ENCODE measurements at regions not wholly inside any gene's neighbourhood (a gene's known extent, or its start where the extent isn't known, plus 50 kb on each side); places are given as distances from the start of the nearest gene placed in this dataset.

DNA sequence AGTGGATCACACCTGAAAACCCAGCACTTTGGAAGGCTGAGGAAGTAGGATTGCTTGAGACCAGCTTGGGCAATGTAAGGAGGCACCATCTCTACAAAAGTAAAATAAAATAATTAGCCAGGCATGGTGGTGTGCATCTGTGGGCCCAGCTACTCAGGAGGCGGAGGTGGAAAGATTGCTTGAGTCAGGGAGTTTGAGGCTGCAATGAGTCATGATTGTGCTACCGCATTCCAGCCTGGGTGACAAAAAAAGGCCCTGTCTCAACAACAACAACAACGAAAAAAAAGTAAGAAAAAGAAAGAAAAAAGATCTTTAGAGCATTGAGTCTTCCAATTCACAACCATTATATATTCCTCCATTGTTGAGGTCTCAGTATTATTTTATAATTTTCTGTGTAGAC, 192.4 kb upstream of the DPH6 start:
- H3K36me3 ChIP-seq (ENCODE audit: insufficient read depth, low read depth, low read length), result no peaks in the 10 kb centered on the region
- H3K27me3 ChIP-seq (ENCODE audit: insufficient read depth, low read length), result no peaks in the 10 kb centered on the region
- H3K9ac ChIP-seq (ENCODE audit: low read depth, low read length), result no peak overlapping the region
- peaks cover 3% of the 10 kb centered on the region; the same call in 1 of the 2 replicates for H3K4me1 ChIP-seq (ENCODE audit: insufficient read depth, low read length)
- no peak overlapping the region for H3K4me3 ChIP-seq (ENCODE audit: low read length)
- no peak overlapping the region for H3K27ac ChIP-seq (ENCODE audit: low read length)
- no peaks in the 10 kb centered on the region for H3K9me3 ChIP-seq (ENCODE audit: insufficient read depth, low read depth, low read length)

DNA sequence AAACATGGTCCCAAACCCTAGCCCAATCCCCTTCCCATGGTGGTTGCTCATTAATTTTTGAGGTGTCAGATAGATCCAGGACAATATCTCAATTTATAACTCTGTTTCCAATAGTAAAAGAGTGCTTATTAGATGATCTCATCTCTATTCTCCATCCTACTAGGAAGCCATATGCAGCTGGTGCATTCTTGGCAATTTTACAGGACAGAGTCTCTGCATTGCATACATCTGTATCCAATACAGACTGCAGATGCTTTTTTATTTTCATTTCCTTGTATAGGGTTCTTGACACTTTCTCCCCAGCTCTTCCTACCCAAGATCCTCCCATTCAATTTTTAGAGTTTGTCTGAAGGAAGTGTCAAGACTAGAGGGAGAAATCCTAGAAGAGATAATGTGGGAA, 194.8 kb upstream of the DPH6 start:
- Histone ChIP-seq H3K4me1 (ENCODE audit: insufficient read depth, low read length) (peaks cover 3% of the 10 kb centered on the region; the same call in 1 of the 2 replicates), H3K27ac (ENCODE audit: low read length) (no peak overlapping the region), H3K36me3 (ENCODE audit: insufficient read depth, low read depth, low read length) (no peaks in the 10 kb centered on the region), H3K4me3 (ENCODE audit: low read length) (no peak overlapping the region), H3K9me3 (ENCODE audit: insufficient read depth, low read depth, low read length) (no peaks in the 10 kb centered on the region), H3K9ac (ENCODE audit: low read depth, low read length) (no peak overlapping the region), H3K27me3 (ENCODE audit: insufficient read depth, low read length) (no peaks in the 10 kb centered on the region)

DNA sequence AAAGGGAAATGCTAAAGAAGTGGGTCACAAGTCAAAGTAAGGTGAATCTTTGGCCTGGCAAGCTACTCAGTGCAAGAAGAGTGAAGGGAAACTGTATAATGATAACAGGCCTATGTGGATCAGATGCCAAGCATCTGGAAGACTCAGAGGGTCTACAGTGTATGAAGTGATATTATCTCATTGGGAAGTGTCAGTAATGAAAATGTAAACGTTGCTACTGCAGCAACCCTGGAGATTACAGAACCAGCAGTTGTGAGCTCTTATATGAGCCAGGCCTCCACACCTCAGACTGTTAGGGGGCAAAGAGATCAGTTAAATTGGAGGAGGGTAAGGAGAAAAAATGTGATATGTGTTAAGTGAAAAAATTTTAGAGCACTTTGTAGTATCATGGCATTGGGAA, 195.4 kb upstream of the DPH6 start:
- no peak overlapping the region for H3K27ac ChIP-seq (ENCODE audit: low read length)
- no peak overlapping the region for H3K4me3 ChIP-seq (ENCODE audit: low read length)

DNA sequence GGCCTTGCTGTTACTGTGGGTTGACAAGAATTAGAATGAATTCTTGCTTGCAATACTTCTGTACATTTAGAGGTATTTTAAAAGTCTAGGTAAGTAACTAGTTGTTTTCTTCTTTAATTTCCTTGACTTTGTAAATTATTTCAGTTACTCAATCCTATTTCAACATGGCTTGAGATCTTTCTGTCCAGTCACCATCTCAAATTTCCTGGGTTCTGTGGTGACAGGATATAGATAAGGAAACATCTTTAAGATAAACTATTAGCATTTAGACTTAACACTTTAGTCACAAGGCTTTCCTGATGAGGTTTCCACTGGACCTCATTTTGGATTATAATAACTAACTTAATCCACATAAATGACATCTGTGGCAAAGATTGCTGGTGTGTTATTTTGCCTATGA, 195.9 kb upstream of the DPH6 start:
- Histone ChIP-seq H3K27ac (ENCODE audit: low read length) (no peak overlapping the region), H3K36me3 (ENCODE audit: insufficient read depth, low read depth, low read length) (no peaks in the 10 kb centered on the region), H3K9ac (ENCODE audit: low read depth, low read length) (no peak overlapping the region), H3K4me1 (ENCODE audit: insufficient read depth, low read length) (peaks cover 7% of the 10 kb centered on the region; the same call in 1 of the 2 replicates), H3K4me3 (ENCODE audit: low read length) (no peak overlapping the region), H3K27me3 (ENCODE audit: insufficient read depth, low read length) (no peaks in the 10 kb centered on the region), H3K9me3 (ENCODE audit: insufficient read depth, low read depth, low read length) (no peaks in the 10 kb centered on the region)

More for the DNA sequence above, 195.4 kb upstream of the DPH6 start:
- Histone ChIP-seq H3K9me3 (ENCODE audit: insufficient read depth, low read depth, low read length) (no peaks in the 10 kb centered on the region), H3K9ac (ENCODE audit: low read depth, low read length) (no peak overlapping the region), H3K36me3 (ENCODE audit: insufficient read depth, low read depth, low read length) (no peaks in the 10 kb centered on the region), H3K27me3 (ENCODE audit: insufficient read depth, low read length) (no peaks in the 10 kb centered on the region), H3K4me1 (ENCODE audit: insufficient read depth, low read length) (peaks cover 6% of the 10 kb centered on the region; the same call in 1 of the 2 replicates)

DNA sequence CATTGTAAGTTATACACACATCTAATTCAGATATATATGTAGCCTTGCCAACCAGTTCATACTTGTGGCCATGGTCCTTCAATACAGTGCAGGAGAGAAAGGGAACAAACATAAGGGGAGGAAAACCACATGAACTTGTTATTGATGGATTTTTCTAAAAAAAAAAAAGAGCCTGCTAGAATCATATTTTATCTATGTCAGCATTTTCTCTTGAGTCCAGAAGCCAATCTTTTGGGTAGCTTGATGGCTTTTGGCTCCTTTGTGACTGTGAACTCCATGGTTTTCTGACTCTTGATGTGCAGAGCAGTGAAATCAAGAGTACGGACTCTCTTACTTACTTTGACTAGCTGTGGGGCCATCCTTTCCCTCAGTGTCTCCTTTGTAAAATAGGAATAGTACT, 197.4 kb upstream of the DPH6 start:
- no peak overlapping the region for H3K9ac ChIP-seq (ENCODE audit: low read depth, low read length)
- no peak overlapping the region for H3K27ac ChIP-seq (ENCODE audit: low read length)
- no peaks in the 10 kb centered on the region for H3K9me3 ChIP-seq (ENCODE audit: insufficient read depth, low read depth, low read length)
- H3K36me3 ChIP-seq (ENCODE audit: insufficient read depth, low read depth, low read length), result no peaks in the 10 kb centered on the region
- no peaks in the 10 kb centered on the region for H3K27me3 ChIP-seq (ENCODE audit: insufficient read depth, low read length)
- H3K4me3 ChIP-seq (ENCODE audit: low read length), result no peak overlapping the region
- peaks cover 5% of the 10 kb centered on the region; the same call in 1 of the 2 replicates for H3K4me1 ChIP-seq (ENCODE audit: insufficient read depth, low read length)

DNA sequence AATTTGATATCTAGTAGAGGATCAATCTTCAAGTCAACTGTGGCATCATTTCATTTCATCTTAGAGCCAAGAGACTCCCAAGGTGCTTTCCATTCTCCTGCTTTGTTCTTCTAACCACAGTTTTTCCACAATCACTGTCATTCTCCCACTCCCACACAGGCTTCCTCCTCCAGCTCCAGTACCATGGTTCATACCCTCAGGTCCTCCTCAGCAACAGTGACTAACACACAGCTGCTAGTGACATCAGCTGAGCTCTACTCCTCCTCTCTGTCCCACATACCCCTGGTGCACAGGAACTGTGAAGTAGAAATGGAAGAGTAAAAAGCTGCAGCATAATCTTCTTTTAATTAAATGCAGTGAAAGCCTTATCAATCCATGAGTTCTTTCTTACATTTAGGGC, 200.2 kb upstream of the DPH6 start:
- H3K36me3 ChIP-seq (ENCODE audit: insufficient read depth, low read depth, low read length), result no peaks in the 10 kb centered on the region
- no peaks in the 10 kb centered on the region for H3K27me3 ChIP-seq (ENCODE audit: insufficient read depth, low read length)
- H3K4me1 ChIP-seq (ENCODE audit: insufficient read depth, low read length), result 0 out of 2 replicates have a peak, but pooled peaks cover 5% of the 10 kb centered on the region
- no peak overlapping the region for H3K4me3 ChIP-seq (ENCODE audit: low read length)
- no peaks in the 10 kb centered on the region for H3K9me3 ChIP-seq (ENCODE audit: insufficient read depth, low read depth, low read length)
- H3K9ac ChIP-seq (ENCODE audit: low read depth, low read length), result no peak overlapping the region
- no peak overlapping the region for H3K27ac ChIP-seq (ENCODE audit: low read length)

DNA sequence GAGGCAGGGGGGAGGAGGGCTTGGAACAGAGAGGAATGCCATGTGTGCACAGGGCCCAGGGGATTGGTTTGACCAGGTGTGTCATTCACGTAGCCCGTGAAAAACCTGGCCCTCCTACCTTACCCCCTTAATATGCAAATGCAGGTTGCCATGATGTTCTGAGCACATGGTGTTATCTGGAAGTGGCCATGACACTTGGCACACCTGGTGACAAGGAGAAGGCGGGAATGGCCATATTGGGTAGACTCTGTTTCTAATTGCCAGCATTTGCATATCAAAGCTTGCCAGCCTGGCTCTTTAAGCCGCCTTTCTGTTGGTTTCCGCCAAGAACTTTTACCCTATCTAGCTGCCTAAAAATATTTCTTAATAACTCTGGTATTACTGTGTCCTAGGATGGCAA, 202.1 kb upstream of the DPH6 start:
- Histone ChIP-seq H3K4me3 (ENCODE audit: low read length) (no peak overlapping the region), H3K9me3 (ENCODE audit: insufficient read depth, low read depth, low read length) (no peaks in the 10 kb centered on the region), H3K27ac (ENCODE audit: low read length) (no peak overlapping the region), H3K36me3 (ENCODE audit: insufficient read depth, low read depth, low read length) (no peaks in the 10 kb centered on the region), H3K27me3 (ENCODE audit: insufficient read depth, low read length) (no peaks in the 10 kb centered on the region), H3K4me1 (ENCODE audit: insufficient read depth, low read length) (peaks cover 5% of the 10 kb centered on the region; the same call in 1 of the 2 replicates), H3K9ac (ENCODE audit: low read depth, low read length) (no peak overlapping the region)

DNA sequence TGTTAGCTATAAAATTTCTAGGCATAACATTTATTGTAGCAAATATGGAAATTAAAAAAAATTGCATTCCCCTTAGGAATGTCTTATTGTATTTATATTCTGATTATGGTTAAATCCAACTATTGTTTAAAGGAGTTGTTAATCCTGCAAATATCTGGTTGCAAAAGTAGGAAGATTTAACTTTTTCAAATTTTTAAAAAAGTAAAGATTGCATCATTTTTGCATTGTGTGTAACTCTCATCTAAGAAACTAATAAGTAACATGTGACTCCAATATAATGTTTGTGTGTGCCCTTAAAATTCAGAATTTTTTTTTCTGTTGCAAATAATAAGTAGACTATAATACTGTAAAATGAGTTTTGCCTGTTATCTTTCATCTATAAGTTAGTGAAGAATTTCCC, 204.1 kb upstream of the DPH6 start:
- no peaks in the 10 kb centered on the region for H3K27me3 ChIP-seq (ENCODE audit: insufficient read depth, low read length)
- H3K4me3 ChIP-seq (ENCODE audit: low read length), result no peak overlapping the region
- H3K4me1 ChIP-seq (ENCODE audit: insufficient read depth, low read length), result peaks cover 5% of the 10 kb centered on the region; the same call in 1 of the 2 replicates
- no peak overlapping the region for H3K9ac ChIP-seq (ENCODE audit: low read depth, low read length)
- no peaks in the 10 kb centered on the region for H3K36me3 ChIP-seq (ENCODE audit: insufficient read depth, low read depth, low read length)
- H3K27ac ChIP-seq (ENCODE audit: low read length), result no peak overlapping the region
- no peaks in the 10 kb centered on the region for H3K9me3 ChIP-seq (ENCODE audit: insufficient read depth, low read depth, low read length)

DNA sequence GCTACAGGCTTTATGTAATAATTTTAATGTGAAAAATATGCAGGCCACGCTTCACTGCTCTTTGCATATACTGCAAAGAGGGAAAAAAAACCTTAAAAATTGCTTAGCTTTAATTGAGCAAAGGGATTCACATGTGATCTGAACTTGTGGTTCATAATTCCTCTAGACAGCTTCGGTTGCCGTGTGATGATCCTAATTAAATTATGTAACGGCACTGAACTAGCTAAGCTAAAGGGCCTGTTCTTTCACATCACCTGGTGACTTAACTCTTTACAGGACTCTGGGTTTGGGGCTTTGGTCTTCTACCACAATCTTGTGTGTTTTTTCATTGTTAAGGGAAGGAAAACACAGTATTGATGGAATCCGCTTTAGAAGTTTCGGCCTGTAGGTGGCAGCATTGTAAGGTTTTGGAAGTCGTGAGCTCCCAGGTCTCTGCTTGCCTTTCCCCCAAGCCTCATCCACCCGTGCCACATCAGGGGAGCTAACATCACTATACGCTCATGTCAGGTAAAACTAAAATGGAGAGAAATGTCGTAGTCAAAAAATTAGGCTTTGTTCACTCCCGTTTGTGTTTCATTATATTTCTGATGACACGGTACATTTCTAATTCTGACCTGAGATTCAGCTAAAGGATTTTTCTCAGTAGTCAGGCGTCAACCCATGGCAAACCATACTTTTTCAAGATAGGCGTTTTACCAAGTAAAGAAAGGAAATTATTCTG, 205.6 kb upstream of the DPH6 start:
- Histone ChIP-seq H3K27ac (ENCODE audit: low read length) (no peak overlapping the region), H3K36me3 (ENCODE audit: insufficient read depth, low read depth, low read length) (no peaks in the 10 kb centered on the region), H3K9ac (ENCODE audit: low read depth, low read length) (no peak overlapping the region), H3K27me3 (ENCODE audit: insufficient read depth, low read length) (no peaks in the 10 kb centered on the region), H3K9me3 (ENCODE audit: insufficient read depth, low read depth, low read length) (no peaks in the 10 kb centered on the region), H3K4me1 (ENCODE audit: insufficient read depth, low read length) (no peaks in the 10 kb centered on the region; the same call in 1 of the 2 replicates), H3K4me3 (ENCODE audit: low read length) (no peak overlapping the region)

DNA sequence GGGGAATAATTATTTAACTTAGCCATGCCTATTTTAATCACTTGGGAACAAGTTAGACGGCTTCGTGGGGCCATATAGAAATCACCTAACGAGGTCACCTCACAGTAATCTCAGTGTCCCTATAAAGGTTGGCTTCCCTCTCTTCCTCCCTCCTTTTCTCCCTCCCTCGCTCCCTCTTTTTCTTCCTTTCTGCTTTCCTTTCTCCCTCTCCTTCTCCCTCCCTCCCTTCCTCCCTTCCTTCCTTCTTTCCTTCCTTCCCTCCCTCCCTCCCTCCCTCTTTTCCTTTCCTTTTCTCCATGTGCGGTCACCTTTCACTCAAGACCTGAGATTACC, 206.1 kb upstream of the DPH6 start:
- H3K9ac ChIP-seq (ENCODE audit: low read depth, low read length), result no peak overlapping the region
- H3K4me3 ChIP-seq (ENCODE audit: low read length), result no peak overlapping the region
- no peaks in the 10 kb centered on the region for H3K9me3 ChIP-seq (ENCODE audit: insufficient read depth, low read depth, low read length)
- H3K27ac ChIP-seq (ENCODE audit: low read length), result no peak overlapping the region
- H3K4me1 ChIP-seq (ENCODE audit: insufficient read depth, low read length), result no peaks in the 10 kb centered on the region; the same call in 1 of the 2 replicates
- no peaks in the 10 kb centered on the region for H3K27me3 ChIP-seq (ENCODE audit: insufficient read depth, low read length)
- no peaks in the 10 kb centered on the region for H3K36me3 ChIP-seq (ENCODE audit: insufficient read depth, low read depth, low read length)

DNA sequence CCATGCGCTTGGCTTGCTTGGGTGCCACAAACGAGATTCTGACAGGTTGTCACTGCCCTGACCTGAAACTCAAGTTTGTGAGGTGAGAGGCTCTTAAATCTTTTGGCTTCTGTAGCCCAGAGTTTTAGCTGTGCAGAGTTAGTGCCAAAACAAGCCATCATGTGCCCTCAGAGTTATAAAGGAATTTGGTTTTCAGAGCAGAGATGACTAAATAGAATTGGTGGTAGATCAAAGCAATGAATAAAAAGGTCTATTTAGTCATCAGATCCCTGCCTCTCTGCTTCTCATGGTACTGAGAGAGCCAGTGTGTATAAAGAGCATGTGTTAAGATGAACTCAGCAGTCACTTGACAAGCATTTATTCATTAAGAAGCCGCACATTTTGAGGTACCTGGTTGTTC, 207.5 kb upstream of the DPH6 start:
- no peaks in the 10 kb centered on the region; the same call in 1 of the 2 replicates for H3K4me1 ChIP-seq (ENCODE audit: insufficient read depth, low read length)
- no peaks in the 10 kb centered on the region for H3K27me3 ChIP-seq (ENCODE audit: insufficient read depth, low read length)
- no peak overlapping the region for H3K9ac ChIP-seq (ENCODE audit: low read depth, low read length)
- H3K27ac ChIP-seq (ENCODE audit: low read length), result no peak overlapping the region
- no peak overlapping the region for H3K4me3 ChIP-seq (ENCODE audit: low read length)
- H3K36me3 ChIP-seq (ENCODE audit: insufficient read depth, low read depth, low read length), result no peaks in the 10 kb centered on the region
- no peaks in the 10 kb centered on the region for H3K9me3 ChIP-seq (ENCODE audit: insufficient read depth, low read depth, low read length)

DNA sequence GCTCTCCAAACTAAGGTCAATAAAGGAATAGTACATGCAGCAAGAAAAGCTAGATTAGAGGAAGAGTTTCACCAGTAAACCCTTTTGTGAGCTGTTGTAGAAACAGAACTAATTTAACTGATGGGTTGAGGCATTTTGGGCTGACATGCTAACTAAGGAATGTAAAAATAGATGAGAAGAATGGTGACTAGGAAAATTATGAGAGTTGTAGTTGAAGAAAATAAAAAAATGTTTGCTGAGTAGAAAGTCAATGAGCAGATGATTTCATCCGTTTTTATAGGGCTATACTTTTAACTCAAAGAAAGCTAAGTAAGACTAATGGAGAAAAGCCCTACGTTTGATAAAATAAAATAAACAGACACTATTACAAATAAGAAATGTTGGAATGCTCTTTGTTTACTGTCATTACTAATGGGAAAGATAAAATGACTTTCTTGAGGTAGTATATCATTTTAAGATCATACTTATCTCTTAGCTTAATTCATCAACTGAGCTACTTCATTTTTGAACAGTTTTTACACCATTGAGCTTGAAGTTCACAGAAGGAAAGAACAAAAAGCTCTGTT, 209.4 kb upstream of the DPH6 start:
- Histone ChIP-seq H3K9me3 (ENCODE audit: insufficient read depth, low read depth, low read length) (no peaks in the 10 kb centered on the region), H3K9ac (ENCODE audit: low read depth, low read length) (no peak overlapping the region), H3K27me3 (ENCODE audit: insufficient read depth, low read length) (no peaks in the 10 kb centered on the region), H3K27ac (ENCODE audit: low read length) (no peak overlapping the region), H3K36me3 (ENCODE audit: insufficient read depth, low read depth, low read length) (no peaks in the 10 kb centered on the region), H3K4me3 (ENCODE audit: low read length) (no peak overlapping the region), H3K4me1 (ENCODE audit: insufficient read depth, low read length) (no peaks in the 10 kb centered on the region; the same call in 1 of the 2 replicates)

All from iPS-20b (cell line).